ENCODE measurements at regions not wholly inside any gene's neighbourhood (a gene's known extent, or its start where the extent isn't known, plus 50 kb on each side); places are given as distances from the start of the nearest gene placed in this dataset.

GRCh38 chr21:28554660-28555475, 437.8 kb downstream of the LTN1 start:
- TF ChIP-seq POLR2A (IDR thresholded peaks at IDR 0.05; ENCODE audit: low read length), result no peak
- no peak for TF ChIP-seq GATA1 (IDR thresholded peaks at IDR 0.05; ENCODE audit: low read depth, low read length)
